GM12891 (cell line): ENCODE measurements at regions not wholly inside any gene's neighbourhood (a gene's known extent, or its start where the extent isn't known, plus 50 kb on each side); places are given as distances from the start of the nearest gene placed in this dataset.

Experiments used
- POLR2A ChIP-seq: IDR thresholded peaks from 2 replicates; pipeline ENCODE4 v1.6.1; 2011; ENCODE audit warnings: low read depth, low read length, control low read depth
- POLR2AphosphoS5 ChIP-seq: IDR thresholded peaks from 2 replicates; pipeline ENCODE4 v1.6.1; 2011; ENCODE audit warnings: low read depth, low read length, control low read depth
- SPI1 ChIP-seq: IDR thresholded peaks from 2 replicates; pipeline ENCODE4 v1.6.1; 2011; ENCODE audit warnings: low read depth, low read length, control low read depth
- TAF1 ChIP-seq: IDR thresholded peaks from 2 replicates; pipeline ENCODE4 v1.6.1; 2011; ENCODE audit warnings: low read depth, low read length, control low read depth

GRCh38 chr11:26187639-26188038 lies 144.3 kb upstream of the ANO3 start:
- TF ChIP-seq POLR2AphosphoS5, result no peak
- no peak for TF ChIP-seq POLR2A
- TF ChIP-seq TAF1, result no peak
- no peak for TF ChIP-seq SPI1
